ENCODE measurements at regions not wholly inside any gene's neighbourhood (a gene's known extent, or its start where the extent isn't known, plus 50 kb on each side); places are given as distances from the start of the nearest gene placed in this dataset.

DNA sequence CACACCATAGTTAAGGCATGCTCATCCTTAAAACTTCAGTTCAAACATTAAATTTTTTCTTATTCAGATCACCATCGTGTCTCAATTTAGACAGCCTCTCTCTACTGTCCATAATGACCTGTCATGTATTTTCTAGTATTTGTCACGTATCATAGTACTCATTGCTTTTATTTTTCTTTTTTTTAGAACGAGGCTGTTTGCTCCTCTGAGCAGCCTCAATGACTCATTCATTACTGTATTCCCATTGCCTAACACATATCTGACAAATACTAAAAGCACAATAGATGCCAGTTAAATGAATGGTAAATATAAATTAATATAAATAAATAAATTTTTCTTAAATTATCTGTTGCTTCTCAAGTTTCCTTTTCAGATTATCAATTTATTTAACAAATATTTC is 245.5 kb downstream of the TUBA3C start:
- FAIRE-seq = no peak
- 2% methylated on average over 3 of the region's 3 CpGs for WGBS (ENCODE audit: insufficient coverage, insufficient replicate concordance, low lambda C conversion rate, missing lambda C conversion rate)
- H3K9ac ChIP-seq (ENCODE audit: control insufficient read depth, insufficient read depth, low read length) = no peak overlapping the region
- H3K27me3 ChIP-seq (replicated peaks in 1 of 2; ENCODE audit: control insufficient read depth in 2 of 2, insufficient read depth in 2 of 2, low read length in 1 of 2) = no peaks in the 10 kb centered on the region
- no peak for ATAC-seq
- RAD21 ChIA-PET (ENCODE audit: unreplicated experiment) = no interaction called here
- in situ Hi-C loops (cut with MboI) (no loop called here), intact Hi-C loops (cut with micrococcal nuclease; ENCODE audit: unreplicated experiment) (no loop called here)
- CTCF ChIA-PET = no interaction called here
- H4K20me1 ChIP-seq (ENCODE audit: control insufficient read depth, insufficient read depth) = no peaks in the 10 kb centered on the region
- H3K79me2 ChIP-seq (ENCODE audit: control insufficient read depth, insufficient read depth, low read length) = no peaks in the 10 kb centered on the region
- TF ChIP-seq ZNF687 (IDR thresholded peaks at IDR 0.05) (no peak), BMI1 (IDR thresholded peaks at IDR 0.05; ENCODE audit: borderline replicate concordance) (no peak), JUNB (IDR thresholded peaks at IDR 0.05) (no peak), MTA3 (IDR thresholded peaks at IDR 0.05; ENCODE audit: borderline replicate concordance, low read length) (no peak), CUX1 (IDR thresholded peaks at IDR 0.05; ENCODE audit: insufficient replicate concordance, low read depth, low read length) (no peak), E4F1 (IDR thresholded peaks at IDR 0.05; ENCODE audit: borderline replicate concordance, partially characterized antibody) (no peak), SMAD5 (IDR thresholded peaks at IDR 0.05; ENCODE audit: low read depth) (no peak)
- SMC1A ChIA-PET (ENCODE audit: uncharacterized antibody, unreplicated experiment) = no interaction called here
- H3K4me1 ChIP-seq (ENCODE audit: control insufficient read depth, insufficient read depth, low read length) = no peaks in the 10 kb centered on the region
- no peak overlapping the region for H3K27ac ChIP-seq (ENCODE audit: control insufficient read depth, insufficient read depth)
- no peaks in the 10 kb centered on the region for H3K9me3 ChIP-seq (replicated peaks; ENCODE audit: control insufficient read depth, insufficient read depth, low read length)
- H3K4me2 ChIP-seq (ENCODE audit: control insufficient read depth, insufficient read depth) = no peak overlapping the region
- no TSS peak for BruUV-seq (replicated peaks)
- H2AFZ ChIP-seq (ENCODE audit: control insufficient read depth, low read depth, low read length) = no peak overlapping the region
- H3K4me3 ChIP-seq = no peak overlapping the region
- no peak for DNase-seq (ENCODE audit: low read depth, low spot score)
- POLR2A ChIA-PET = no interaction called here
- no peaks in the 10 kb centered on the region for H3K36me3 ChIP-seq (ENCODE audit: control insufficient read depth in 2 of 2, insufficient read depth in 2 of 2, low read length in 1 of 2)

Measured in GM12878 (cell line).